Rectal smooth muscle tissue (tissue), 1 donor: ENCODE measurements at regions not wholly inside any gene's neighbourhood (a gene's known extent, or its start where the extent isn't known, plus 50 kb on each side); places are given as distances from the start of the nearest gene placed in this dataset.

Experiments used
- H3K27ac ChIP-seq: one replicate; pipeline ENCODE4 v1.7.0; 2013; ENCODE audit warnings: low read depth, low read length, inconsistent platforms
- H3K27me3 ChIP-seq: one replicate; pipeline ENCODE4 v1.7.0; 2013; ENCODE audit warnings: low read length; ENCODE audit not compliant: control insufficient read depth, insufficient read depth
- H3K36me3 ChIP-seq: one replicate; pipeline ENCODE4 v1.7.0; 2013; ENCODE audit warnings: low read length; ENCODE audit not compliant: control insufficient read depth, insufficient read depth
- H3K4me1 ChIP-seq: one replicate; pipeline ENCODE4 v1.7.0; 2013; ENCODE audit warnings: low read length; ENCODE audit not compliant: control insufficient read depth, insufficient read depth
- H3K4me3 ChIP-seq: one replicate; pipeline ENCODE4 v1.7.0; 2013; ENCODE audit warnings: low read length
- H3K9ac ChIP-seq: one replicate; pipeline ENCODE4 v1.7.0; 2013; ENCODE audit warnings: low read length

DNA sequence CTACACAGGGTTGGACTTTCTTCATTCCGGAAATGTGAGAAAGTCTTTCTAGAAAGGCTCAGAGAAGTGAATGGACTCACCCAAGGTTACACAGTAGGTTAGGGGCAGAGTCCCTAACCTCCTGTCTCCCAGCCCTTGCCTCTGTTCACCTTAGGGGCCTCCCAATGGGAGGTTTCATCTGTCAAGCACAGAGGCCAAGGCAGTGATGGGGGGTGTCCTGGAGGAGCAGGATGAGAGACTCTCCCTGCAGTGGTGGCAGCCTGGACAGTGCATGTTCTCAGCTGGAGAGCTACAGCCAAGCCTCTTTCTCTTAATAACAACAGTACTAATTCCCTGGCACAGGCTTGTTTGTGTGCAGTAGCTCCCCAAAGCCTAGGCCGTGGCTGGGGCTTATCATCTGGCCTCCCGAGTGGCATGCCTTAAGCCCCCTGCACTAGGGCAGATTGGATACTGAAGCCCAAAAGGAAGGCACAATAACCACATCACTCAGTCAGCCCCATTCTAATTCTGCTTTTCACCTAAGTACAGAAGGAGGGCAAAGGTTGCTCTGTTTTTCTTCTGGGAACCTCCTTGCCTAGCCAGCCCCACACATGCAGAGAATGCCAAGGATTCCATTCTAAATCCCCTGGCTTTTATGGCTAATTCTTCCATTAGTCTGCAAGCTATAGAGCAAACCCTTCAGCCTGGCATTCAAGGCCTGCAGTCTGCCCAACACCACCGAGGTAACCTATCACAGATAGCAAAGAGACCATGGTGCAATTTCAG is 50.2 kb upstream of the XPA start:
- H3K4me3 ChIP-seq, result no peak overlapping the region
- no peaks in the 10 kb centered on the region for H3K4me1 ChIP-seq
- H3K9ac ChIP-seq, result no peak overlapping the region
- H3K27me3 ChIP-seq, result no peaks in the 10 kb centered on the region
- no peaks in the 10 kb centered on the region for H3K36me3 ChIP-seq
- no peak overlapping the region for H3K27ac ChIP-seq

DNA sequence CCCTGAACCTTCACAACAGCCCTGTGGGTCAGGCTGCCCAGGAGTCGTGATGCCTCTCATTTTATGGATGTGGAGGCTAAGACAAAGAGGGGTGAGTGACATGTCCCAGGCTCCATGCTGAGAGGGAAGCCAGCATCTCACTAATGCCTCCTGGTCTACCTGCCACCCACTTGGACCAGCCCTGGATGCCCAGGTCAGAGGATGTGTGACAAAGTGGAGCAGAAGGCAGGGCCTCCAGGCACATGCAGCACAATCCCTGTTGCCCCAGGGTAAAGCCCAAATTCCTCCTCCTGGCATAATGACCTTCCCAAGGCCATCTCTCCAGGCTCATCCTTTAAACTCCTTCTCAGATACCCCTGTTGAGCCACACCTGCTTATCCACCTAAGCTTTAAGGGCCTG is 51.4 kb upstream of the XPA start:
- no peak overlapping the region for H3K4me3 ChIP-seq
- H3K27me3 ChIP-seq, result no peaks in the 10 kb centered on the region
- H3K36me3 ChIP-seq, result no peaks in the 10 kb centered on the region
- H3K4me1 ChIP-seq, result no peaks in the 10 kb centered on the region
- H3K27ac ChIP-seq, result no peak overlapping the region
- no peak overlapping the region for H3K9ac ChIP-seq

DNA sequence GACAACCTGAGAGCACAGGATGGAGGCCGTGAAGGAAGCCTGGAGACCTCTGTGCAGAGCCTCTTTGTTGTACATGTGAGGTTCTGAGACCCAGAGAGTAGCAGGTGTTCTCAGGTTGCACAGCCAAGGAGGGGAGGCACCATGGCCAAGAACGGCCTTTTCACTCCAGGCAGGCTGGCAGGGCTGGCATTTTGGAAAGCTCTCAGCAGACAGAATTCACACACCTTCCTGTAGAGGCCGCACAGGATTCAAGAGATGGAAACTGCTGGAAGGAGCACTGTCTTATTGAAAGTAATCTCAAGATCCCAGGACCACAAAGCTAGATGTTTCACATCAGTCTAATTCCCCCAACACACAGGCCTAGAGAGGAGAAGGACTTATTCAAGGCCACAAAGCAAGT is 52.8 kb upstream of the XPA start:
- Histone ChIP-seq H3K27me3 (no peaks in the 10 kb centered on the region), H3K4me3 (no peak overlapping the region), H3K4me1 (no peaks in the 10 kb centered on the region), H3K9ac (no peak overlapping the region), H3K36me3 (no peaks in the 10 kb centered on the region), H3K27ac (no peak overlapping the region)

DNA sequence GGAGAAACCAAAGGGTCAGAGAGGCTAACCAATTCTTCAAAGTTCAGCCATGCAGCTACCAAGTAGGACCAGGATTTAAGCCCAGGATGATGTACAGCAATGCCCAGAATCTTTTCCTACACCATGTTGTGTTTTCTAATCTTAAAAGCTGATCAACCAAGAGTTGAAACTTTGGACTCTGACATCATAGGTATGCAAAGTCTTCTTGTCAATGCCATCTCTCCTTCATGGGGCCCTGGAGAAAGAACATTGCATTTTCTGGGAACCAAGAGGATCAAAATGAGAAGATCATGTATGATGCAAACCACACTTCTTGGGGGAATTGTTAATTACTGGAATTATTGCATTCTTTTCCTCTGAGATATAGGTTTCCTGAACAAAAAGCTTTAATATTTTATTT is 54.4 kb upstream of the XPA start:
- no peak overlapping the region for H3K9ac ChIP-seq
- H3K4me3 ChIP-seq, result no peak overlapping the region
- H3K27ac ChIP-seq, result no peak overlapping the region
- H3K4me1 ChIP-seq, result no peaks in the 10 kb centered on the region
- no peaks in the 10 kb centered on the region for H3K36me3 ChIP-seq
- peaks cover 3% of the 10 kb centered on the region for H3K27me3 ChIP-seq

DNA sequence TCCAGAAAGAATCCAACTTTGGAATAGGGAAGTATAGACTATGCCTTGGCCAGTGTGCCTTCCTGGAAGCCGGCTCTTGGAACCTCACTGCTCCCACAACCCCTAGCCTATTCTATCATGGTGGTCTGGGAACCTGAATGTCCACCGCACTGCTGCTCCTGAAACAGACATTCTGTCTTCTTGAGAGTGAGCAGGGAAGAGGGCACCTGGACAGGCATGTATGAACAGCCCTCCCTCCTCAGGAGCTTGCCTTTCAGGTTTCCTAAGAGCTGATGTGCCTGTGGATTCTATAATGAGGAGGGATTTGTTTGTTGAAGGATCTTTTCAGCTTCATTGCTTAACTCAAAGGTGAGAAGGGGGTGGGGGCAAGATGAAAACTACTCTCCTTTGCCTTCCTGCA is 55.1 kb upstream of the XPA start:
- Histone ChIP-seq H3K27ac (no peak overlapping the region), H3K27me3 (peaks cover 3% of the 10 kb centered on the region), H3K4me3 (no peak overlapping the region), H3K4me1 (no peaks in the 10 kb centered on the region), H3K36me3 (no peaks in the 10 kb centered on the region), H3K9ac (no peak overlapping the region)

DNA sequence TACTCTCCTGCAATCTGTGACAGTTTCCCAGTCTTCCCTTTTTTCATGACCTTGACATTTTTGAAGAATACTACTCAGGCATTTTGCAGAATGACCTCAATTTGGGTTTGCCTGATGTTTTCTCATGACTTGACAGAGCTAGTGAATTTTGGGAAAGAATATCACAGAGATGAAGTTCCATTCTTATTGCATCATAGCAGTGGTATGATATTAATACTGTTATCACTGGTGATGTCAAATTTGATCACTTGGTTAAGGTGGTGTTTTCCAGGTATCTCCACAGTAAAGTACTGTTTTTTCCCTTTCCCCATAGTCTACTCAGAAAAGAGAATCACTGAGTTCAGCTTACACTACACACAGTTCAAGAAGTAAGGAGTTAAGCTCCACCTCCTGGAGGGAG is 56.2 kb upstream of the XPA start:
- H3K4me3 ChIP-seq, result no peak overlapping the region
- H3K9ac ChIP-seq, result no peak overlapping the region
- H3K4me1 ChIP-seq, result no peaks in the 10 kb centered on the region
- peaks cover 3% of the 10 kb centered on the region for H3K27me3 ChIP-seq
- no peak overlapping the region for H3K27ac ChIP-seq
- no peaks in the 10 kb centered on the region for H3K36me3 ChIP-seq

DNA sequence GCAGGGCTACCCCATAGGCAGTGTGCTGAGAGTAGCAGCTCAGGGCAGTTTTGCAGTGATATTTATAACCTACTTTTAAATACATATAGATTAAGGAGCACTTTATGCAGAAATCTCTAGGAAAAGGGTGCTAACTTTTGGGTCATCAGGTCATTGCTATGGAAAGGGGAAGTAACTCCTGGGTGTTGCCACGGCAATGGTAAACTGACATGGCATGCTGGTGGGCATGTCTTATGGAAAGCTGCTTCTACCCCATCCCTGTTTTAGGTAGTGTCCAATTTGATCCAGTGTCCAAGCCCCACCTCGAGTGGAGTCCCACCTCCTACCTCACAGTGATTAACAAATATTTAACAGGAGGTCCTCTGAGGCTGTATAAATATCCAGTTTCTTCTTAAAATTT is 56.8 kb upstream of the XPA start:
- H3K4me1 ChIP-seq, result no peaks in the 10 kb centered on the region
- no peak overlapping the region for H3K27ac ChIP-seq
- H3K9ac ChIP-seq, result no peak overlapping the region
- H3K27me3 ChIP-seq, result peaks cover 3% of the 10 kb centered on the region
- H3K36me3 ChIP-seq, result no peaks in the 10 kb centered on the region
- H3K4me3 ChIP-seq, result no peak overlapping the region

DNA sequence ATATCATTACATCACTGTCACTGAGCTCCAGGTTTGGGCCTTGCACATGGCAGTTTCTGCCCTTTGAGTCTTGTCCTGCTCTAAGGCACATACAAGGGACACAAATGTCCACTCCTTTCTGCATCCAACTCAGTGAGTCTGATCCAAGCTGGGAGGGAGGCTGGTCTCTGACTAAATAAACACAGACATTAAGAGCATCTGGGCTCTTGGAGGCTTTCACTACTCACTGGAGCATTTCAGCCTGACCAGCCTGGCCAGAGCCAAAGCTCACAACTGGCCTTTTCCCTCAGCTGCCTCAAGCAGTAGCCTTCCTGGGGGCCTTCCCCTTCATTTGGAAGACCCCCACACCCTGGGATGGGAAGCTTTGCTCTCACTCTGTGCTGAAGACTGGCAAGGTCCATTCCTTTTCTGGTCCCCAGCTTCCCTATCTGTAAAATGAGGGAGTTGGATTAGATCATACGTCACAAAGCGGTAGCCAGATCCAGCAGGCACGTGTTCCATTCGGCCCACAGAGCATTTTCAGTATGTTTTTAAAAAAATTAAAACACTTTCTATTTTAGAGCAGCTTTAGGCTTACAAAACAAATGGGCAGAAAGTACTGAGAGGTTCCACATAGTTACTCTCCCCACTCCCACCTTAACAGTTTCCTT is 58.6 kb upstream of the XPA start:
- no peak overlapping the region for H3K27ac ChIP-seq
- H3K4me1 ChIP-seq, result no peaks in the 10 kb centered on the region
- peaks cover 3% of the 10 kb centered on the region for H3K27me3 ChIP-seq
- no peak overlapping the region for H3K4me3 ChIP-seq
- no peaks in the 10 kb centered on the region for H3K36me3 ChIP-seq
- H3K9ac ChIP-seq, result no peak overlapping the region

DNA sequence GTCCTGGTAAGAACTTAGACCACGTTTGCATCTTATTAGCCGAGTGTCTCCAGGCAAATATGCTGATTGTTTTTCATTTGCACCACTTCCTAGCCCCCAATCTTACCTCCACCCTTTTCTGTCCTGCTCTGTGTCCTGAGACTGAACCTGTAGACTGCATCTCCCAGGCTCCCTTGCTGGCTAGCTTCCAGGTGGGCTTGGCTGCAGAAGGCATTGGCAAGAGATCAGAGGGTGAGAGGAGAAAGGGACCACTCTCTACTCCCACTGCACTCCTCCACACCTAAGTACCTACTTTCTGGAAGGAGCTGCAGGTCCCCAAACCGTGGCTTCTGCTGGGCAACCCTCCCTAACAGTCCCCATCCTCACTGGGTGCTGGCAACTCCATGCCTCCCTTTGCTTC is 59.9 kb upstream of the XPA start:
- Histone ChIP-seq H3K36me3 (no peaks in the 10 kb centered on the region), H3K9ac (no peak overlapping the region), H3K27ac (no peak overlapping the region), H3K4me1 (no peaks in the 10 kb centered on the region), H3K27me3 (peaks cover 6% of the 10 kb centered on the region), H3K4me3 (no peak overlapping the region)

DNA sequence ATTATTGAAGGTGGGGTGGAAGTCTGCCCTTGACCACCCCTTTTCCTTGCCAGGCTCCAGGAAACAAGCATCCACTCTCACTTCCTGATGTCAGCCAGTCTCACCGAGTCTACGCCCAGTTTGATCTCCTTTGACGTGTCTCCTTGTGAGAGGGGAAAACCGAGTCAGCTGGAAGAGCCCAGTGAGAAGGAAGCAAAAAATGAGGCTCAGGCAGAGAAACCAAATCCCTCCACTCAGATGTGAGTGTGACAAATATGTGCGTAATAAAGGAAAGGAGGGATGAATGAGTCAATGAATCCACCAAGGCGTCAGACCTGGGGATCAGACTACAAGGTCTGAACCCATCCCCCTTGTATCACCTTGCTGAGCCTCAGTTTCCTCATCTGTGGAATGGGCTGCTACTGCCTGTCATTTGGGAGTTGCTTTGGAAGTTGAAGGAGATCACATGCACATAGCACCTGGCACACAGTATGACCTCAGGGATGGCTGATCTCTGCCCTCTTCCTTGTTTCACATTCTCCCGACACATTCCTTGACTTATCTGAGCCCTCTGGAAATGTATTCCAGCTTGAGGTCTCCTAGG is 61.3 kb upstream of the XPA start:
- Histone ChIP-seq H3K27me3 (peaks cover 6% of the 10 kb centered on the region), H3K4me3 (no peak overlapping the region), H3K36me3 (no peaks in the 10 kb centered on the region), H3K4me1 (no peaks in the 10 kb centered on the region), H3K27ac (no peak overlapping the region), H3K9ac (no peak overlapping the region)

DNA sequence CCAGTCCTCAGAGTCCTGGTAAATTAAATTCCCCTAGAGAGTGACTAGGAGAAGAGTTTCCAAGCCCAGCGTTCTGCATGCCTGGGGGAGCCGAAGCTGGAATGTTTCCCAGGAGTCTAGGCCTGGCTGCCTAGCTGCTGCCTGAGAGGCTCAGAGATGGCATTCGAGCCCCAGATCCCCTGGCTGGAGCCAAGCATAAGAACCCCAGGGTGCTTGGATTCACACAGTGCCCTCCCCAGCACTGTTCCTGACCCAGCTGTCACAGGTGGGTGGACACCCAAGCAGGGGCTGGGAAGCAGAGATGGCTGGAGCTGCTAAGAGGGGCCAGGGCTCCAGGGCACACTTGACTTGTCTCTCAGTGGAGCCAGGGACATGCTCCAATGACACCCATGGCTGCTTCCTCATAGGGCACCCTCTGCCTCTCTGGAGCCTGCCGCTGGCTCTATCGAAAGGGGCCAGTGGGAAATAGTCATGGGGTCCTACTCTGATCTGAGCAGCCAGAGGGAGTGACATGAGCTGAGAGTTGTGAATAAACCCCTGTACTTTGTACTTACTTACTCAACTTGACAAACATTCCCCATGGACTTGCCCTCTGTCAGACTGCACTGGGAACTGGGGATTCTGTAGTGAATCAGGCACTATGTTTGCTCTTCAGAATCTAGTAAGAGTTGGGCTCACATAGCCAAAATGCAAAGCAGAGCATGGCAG is 62.6 kb upstream of the XPA start:
- no peak overlapping the region for H3K4me3 ChIP-seq
- H3K27ac ChIP-seq, result no peak overlapping the region
- no peaks in the 10 kb centered on the region for H3K36me3 ChIP-seq
- no peak overlapping the region for H3K9ac ChIP-seq
- H3K27me3 ChIP-seq, result peaks cover 6% of the 10 kb centered on the region
- H3K4me1 ChIP-seq, result no peaks in the 10 kb centered on the region

DNA sequence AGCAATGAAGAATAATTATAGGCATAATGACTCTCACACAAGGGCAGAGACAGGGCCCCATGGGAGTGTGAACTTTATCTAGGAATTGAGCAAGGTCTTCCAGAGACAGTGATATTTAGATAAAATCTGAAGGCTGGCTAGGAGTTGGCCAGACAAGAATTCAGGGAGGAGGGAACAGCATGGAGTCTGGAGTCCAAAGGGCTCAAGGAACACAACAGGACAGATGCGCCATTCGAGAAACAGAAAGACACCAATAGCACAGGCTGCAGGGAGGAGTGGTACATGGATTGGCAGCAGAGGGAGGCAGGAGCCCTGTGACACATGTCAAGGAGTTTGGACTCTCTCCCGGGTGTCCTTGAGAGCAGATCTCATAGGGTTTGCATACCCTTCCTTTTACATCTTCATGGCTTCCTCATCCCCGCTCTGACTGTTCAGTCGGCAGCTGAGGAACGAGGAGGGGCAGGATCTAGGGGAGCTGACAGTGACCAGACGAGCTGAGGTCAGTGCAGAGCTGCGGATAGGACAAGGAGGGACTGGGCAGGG is 64.0 kb upstream of the XPA start:
- H3K27ac ChIP-seq, result no peak overlapping the region

More for the DNA sequence above, 64.0 kb upstream of the XPA start:
- H3K4me3 ChIP-seq, result no peak overlapping the region
- no peaks in the 10 kb centered on the region for H3K36me3 ChIP-seq
- H3K4me1 ChIP-seq, result no peaks in the 10 kb centered on the region
- peaks cover 3% of the 10 kb centered on the region for H3K27me3 ChIP-seq
- no peak overlapping the region for H3K9ac ChIP-seq
